Stimulated activated CD4-positive, alpha-beta T cell treated with anti-CD3 and anti-CD28 coated beads, Interleukin-1b, Interleukin-23, amount 100 ng/mL, for 48 hours (primary cell): ENCODE measurements at regions not wholly inside any gene's neighbourhood (a gene's known extent, or its start where the extent isn't known, plus 50 kb on each side); places are given as distances from the start of the nearest gene placed in this dataset.
"Not testable (repeated sequence)": the region's sequence is repeated elsewhere in the genome, so short reads cannot be mapped to it uniquely, and the experiment has no call there.

Experiments used
- DNase-seq: peaks from one replicate; pipeline ENCODE4 v3.0.0-alpha.2; 2020

DNA sequence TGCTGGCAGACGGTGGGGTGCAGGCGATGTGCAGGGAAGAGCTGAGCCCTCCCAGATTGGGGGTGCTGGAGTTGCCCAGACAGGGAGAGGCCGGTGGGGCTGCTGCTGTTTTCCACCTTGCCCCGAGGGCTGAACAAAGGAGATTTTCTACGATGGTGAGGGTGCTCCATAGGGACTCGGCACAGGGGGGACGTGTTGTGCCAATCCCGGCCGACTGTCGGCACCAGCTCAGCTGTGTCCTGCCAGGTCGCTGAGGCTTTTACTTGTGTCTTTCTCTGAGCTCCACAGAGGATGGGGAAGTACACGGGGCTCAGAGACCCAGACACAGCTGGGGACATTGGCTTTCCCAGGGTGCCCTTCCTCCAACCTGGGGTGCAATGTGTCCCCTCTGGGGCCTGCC lies 816.8 kb downstream of the BRD1 start:
- DNase-seq: no peak

DNA sequence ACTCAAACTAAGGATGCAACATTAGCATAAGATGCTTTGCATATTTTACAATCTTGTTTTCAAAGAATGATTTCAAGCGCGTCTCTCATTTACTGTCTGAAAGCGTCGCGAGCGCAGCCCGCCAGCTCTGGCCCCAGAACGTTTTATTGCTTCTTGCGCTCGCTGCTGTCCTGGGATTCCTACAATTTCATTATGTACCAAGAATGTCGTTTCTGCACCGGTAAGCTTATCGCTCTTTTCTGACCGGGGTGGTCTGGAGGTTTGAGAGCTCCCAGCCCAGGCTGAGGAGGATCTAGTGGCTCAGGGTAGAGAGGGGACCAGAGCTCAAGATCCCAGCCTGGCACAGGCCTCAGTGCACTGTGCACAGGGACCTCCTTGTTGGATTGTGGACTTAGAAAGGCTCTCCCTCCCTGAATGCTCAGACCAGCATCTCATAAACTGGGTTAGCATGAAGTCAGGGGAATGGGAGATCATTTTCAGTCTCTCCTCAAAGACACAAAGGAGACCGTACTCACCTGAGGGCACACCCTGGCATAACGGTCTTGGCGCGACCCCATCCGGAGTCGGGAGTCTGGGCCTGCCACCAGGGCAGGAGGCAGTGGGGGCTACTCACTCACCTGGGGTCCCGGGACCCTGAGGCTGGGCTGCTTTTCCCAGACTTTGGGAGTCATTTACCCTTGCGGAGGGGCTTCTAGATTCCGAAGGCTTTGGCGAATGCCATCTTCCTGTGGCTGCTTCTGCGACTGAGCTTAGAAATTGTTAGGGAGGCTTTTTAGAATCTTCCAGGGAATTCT lies 817.4 kb downstream of the BRD1 start:
- no peak for DNase-seq

DNA sequence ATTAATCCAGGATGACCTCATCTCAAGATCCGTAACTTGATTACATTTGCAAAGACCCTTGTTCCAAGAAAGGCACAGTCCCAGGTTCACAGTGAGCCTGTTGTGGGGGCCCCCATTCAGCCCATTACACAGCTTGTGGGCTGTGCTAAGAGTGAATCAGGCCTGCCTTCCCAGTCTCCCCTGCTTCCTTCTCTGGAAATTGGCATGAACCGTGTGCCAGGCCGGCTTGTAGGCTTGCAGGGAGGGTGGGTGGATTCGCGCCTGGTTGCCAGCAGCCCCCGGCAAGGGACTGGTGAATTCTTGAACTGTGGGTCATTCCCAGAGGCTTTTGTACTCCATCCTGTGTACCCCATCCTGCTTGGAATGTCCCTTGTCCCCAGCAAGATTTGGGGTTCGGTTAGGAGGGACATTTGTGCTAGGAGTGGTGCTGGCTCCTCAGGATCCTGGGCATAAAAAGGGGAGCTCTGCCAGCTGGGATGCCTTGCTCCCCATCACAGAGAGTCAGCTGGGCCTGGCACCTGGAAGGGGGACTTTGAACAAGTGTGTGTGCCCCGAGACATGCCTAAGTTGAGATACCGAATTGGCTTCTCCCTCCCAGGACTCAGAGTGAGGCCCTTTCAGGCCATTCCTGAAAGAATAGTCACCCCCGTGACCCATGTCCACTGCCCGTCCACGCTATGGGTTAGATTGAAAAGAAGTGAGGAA lies 818.2 kb downstream of the BRD1 start:
- DNase-seq: no peak

DNA sequence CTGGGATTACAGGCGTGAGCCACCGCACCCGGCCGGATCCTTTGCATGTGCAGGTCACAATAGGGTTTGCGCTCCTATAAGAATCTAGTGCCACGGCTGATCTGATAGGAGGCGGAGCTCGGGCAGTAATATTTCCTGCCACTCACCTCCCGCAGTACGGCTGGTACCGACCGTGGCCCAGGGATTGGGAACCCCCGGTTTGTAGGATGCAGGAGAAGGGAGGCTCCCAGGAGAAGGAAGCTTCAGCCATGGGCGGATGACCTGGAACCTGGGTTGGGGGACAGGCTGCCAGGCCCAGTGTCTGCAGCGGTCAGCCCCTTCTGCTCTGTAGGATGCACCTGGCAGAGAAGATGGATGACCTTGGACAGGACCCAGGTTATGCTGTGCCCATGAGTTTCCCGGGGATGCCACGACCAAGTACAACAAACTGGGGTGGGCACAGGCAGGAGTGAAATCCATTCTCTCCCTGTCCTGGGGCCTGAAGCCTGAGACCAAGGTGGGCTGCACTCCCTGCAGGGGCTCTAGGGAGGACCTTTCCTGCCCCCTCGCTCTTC lies 818.9 kb downstream of the BRD1 start:
- no peak for DNase-seq

DNA sequence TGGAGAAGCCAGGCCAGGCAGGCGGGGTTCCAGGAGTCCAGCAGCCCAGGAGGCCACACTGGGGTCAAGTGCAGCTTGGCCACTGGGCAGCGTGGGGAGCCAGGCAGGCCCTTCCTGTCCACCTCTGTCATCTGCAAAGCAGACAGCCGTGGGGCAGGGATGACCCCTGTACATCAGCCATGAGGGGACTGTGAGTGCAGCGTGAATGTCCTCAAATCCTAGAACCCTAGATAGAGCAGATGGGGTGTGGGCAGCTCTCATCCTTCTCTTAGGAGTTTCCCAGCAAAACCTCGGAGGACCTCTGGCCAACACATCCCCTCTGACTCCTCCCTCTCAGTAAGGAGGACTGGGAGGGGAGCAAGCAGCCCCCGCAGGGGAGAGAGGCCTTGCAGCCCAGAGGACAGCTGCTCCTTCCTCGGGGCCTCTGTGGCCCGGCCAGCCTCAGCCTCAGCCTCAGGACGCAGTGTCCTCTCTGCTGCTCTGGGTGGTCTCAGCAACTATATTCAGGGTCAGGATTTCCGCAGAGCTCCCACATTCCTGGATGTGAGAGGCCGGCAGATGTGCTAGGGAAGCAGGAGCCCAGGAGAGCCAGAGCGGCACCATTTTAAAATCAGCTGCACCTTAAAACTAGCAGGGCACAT lies 820.5 kb downstream of the BRD1 start:
- no peak for DNase-seq

DNA sequence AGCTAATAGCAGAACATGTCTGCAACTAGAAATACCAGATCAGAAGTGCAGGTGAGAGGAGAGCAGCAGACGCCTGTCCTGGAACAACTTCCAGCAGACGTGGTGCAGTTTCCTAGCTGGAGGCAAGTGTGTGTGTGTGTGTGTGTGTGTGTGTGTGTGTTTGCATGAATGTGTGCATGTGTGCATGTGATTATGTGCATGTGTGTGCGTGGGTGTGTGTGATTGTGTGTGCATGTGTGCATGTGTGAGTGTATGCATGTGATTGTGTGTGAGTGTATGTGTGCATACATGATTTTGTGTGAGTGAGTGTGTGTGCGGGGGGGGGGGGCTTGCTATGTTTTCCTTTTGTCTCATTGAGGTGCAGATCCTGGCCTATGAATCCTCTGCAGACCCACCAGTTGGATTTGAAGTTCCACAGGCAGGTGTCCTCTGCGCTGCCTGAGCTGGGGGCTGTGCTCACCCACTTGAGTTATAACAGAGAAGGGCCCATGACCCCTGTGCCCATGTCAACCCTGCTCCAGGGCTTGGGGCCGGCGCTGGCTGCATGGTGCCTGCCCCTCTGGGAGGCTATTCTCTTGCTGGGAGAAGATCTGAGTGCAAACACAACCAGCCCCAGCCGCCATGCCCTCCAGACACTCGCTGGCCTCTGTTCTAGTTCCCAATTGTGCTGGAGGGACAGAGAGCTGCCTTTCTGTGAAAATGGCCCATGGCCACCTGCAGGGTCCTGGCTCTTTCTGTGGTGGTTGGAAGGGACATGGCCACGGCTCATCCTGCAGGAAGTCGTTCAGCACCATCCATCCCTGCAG lies 821.3 kb downstream of the BRD1 start:
- no peak for DNase-seq

DNA sequence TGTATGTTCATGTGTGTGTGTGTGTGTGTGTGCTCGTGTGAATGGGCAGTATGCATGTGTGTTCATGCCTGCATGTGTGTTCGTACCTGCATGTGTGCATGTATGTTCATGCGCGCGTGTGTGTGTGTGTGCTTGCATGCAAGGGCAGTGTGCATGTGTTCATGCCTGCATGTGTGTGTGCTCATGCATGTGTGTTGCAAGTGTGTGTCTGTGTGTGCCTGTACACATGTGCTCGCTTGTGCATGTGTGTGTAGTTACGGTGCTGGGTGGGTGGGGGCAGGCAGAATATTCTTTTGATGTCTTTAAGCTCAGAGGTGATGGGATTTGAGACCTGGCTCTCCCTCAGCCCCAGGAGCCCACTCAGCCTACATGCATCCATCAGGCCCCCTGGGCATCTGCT lies 822.1 kb downstream of the BRD1 start:
- DNase-seq: no peak

DNA sequence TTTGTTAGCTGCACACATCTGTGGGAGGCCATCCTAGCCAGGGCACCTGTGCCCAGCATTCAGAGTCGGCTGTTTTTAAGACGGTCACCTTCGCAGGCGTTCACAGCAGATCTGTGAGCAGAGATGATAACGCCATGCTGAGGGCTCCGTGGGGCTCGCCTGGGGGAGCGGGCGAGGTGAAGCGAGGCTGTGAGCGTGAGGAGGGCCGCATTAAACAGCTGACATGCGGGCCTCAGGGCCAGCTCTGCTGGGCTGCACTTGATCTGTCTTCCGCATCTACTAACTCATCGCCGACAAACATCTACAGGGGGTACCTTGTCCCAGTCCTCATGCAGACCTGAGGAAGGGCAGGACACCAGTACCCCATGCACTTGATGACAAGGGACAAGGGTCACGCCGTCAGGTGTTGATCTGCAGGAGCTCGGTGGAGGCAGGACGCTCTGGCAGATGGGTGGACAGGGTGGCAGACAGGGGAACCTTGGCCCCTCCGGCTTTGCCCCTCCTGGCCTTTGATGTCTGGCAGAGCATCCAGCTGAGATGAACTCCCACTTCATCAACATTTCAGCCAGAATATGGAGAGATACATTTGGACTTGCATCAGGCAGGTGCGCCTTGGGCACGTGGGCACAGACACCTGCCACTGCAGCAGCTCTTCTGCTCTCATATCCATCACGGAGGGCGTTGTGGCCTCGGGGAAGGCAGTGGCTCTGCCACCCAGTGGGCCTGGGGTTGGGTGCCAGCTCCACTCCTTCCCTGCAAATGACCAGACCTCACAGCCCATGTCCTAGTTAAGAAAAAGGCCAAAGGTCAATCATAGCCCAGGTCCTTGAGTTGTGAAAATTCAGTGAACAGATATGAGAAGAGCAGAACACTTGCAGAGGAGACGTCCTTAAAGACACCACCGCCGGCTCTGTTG lies 822.9 kb downstream of the BRD1 start:
- DNase-seq: no peak

DNA sequence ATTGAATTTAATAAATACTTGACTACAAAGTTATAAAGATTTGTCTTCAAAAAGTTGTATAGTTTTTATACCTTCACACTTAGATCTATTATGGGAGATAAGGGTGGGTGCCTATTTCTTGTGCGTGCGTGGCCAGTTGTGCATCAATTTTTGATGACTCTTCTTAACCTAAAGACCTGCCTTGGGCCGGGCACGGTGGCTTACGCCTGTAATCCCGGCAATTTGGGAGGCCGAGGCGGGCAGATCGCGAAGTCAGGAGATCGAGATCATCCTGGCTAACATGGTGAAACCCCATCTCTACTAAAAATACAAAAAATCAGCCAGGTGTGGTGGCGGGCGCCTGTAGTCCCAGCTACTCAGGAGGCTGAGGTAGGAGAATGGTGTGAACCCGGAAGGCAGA lies 830.1 kb downstream of the BRD1 start:
- not testable (repeated sequence) for DNase-seq

DNA sequence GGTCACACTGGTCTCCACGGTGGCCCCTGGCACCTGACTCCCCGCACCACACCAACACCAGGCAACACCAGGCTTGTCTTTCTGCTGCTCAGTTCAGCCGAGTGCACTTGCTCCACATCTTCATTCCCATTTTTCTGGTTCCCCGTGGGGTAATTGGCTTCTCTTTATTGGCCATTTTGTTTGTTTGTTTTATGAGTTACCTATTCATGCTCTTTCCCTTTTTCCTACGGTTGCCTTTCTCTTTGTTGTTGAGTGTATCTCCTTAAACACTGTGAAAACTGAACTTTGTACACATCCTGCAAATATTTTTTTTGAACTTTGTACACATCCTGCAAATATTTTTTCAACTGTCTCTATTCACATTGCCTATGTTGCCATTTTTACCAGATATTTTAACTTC lies 834.0 kb downstream of the BRD1 start:
- DNase-seq: no peak

DNA sequence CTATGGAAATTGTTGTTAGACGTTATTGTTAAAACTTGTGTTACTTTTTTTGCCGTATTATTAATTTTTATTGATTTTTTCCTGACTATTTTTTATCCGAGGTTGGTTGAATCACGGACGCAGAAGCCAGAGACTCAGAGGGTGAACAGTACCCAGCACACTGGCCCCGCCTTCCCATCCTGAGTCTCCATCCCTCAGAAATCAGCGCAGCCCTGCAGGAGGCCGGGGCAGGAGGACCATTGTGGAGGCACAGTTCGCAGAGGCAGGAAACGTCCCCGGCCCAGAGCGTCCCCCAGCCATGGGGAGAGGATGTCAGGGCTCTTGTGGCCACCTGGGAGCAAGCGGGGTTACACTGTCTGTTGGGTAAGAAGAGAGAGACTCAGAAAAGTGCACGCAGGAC lies 843.0 kb downstream of the BRD1 start:
- no peak for DNase-seq

DNA sequence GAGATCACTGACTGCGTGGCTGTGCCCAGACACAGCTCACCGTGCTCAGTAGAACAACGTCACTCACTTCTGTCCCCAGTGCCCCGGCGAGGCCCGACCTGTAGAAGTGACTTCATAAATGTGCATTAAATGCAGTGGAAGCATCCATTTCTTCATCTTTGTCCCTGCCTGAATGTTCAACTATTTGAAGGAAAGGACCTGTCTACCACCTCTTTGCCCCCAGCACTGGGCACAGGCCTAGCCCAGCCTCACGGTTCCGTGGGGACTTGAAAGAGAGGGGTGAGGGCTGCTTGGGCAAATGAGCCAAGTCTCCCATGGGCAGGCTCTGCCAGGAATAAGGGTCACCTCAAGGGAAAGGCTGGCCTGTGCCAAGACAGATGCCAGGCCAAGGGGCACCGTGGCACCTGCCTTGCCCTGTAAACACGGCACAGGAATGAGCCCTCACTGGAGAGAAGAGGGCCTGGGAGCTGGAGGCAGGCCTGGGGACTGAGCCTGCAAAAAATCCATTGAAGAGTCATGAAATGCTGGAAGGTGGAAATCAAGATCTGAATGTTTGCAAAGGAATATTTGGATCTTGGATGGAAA lies 845.3 kb downstream of the BRD1 start:
- DNase-seq: no peak

DNA sequence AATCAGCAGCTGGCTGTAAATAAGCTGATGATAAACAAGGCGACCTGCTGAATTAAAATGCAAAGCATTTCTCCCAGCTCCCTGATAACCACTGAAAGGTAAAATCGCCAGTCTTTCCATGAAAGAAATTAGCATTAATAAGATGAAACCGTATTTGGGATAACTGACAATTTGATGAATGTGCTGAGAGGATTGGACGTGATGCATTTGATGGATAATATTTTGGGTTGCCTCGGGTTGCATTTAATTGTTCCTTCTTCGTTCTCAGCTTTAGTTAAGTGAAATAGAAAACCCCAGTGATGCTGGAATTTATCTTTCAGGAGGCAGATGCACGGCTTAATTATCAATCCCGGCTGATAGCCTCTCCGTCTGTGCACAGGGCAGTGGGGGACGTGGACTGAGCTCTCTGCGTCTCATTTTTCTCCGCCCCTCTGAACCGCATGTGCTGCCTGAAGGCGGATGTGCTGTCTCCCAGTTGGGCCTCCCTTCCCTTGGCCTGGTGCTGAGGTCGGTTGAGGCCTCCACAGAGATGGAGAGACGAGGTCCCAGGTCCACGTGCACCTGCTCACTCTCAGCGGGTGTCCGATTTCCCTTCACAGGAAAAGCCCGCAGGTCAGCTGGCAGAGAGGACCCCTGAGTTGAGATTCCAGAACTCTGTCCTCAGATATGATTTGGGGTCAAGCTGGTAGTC lies 846.2 kb downstream of the BRD1 start:
- DNase-seq: no peak

DNA sequence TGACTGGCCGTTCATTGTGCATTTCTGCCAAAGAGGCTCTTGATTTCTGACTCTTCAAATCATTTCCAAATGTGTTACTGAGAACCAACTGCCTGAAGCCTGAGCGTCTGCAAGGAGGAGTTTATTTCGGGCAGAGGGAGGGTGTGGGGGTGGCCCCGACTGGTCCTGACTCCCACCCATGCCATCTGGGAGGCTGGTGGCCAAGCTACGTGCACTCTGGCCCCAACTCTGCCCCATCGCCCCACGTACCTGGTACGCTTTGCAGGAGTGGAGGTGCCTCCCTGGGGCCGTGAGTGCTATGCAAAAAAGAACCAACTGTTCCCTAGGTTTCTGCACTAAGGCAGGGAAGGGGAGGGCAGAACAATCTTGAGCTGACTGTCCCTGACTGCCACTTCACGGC lies 846.8 kb downstream of the BRD1 start:
- DNase-seq: no peak

DNA sequence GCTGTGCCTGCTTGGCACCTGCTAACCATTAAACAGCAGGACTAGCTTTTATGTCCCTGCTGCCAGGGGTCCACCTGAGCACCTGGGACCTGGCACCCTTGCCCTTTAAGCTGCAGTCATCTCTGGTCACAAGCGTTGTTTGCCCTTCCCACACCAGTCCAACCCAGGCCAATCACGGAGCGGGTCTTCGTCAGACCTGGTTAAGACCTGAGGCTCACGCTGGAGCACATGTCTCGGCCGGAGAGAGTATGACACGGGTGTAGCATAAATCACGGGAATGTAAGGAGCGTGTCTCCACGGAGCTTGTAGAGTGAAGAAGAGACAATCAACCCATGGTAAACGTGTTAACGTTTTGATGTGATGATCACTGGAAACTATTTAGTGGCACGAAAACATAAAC lies 847.3 kb downstream of the BRD1 start:
- no peak for DNase-seq

DNA sequence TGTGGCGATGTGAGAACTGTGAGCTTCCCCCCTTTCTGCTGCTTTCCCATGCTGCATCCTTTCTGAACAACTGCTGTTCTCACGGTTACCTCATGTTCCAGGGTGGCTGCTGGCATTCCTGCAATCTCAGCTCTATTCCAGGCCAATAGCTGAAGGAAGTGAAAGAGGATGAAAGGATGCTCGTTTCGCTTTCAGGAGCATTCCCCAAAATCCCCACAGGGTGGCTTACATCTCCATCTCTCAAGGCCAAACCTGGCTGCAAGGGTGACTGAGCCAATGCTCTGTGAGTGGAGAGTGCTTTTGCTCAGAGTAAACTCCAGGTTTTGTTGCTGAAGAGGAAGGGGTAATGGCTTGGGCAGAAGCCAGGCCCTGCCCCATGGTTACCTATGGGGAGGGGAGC lies 848.2 kb downstream of the BRD1 start:
- no peak for DNase-seq

DNA sequence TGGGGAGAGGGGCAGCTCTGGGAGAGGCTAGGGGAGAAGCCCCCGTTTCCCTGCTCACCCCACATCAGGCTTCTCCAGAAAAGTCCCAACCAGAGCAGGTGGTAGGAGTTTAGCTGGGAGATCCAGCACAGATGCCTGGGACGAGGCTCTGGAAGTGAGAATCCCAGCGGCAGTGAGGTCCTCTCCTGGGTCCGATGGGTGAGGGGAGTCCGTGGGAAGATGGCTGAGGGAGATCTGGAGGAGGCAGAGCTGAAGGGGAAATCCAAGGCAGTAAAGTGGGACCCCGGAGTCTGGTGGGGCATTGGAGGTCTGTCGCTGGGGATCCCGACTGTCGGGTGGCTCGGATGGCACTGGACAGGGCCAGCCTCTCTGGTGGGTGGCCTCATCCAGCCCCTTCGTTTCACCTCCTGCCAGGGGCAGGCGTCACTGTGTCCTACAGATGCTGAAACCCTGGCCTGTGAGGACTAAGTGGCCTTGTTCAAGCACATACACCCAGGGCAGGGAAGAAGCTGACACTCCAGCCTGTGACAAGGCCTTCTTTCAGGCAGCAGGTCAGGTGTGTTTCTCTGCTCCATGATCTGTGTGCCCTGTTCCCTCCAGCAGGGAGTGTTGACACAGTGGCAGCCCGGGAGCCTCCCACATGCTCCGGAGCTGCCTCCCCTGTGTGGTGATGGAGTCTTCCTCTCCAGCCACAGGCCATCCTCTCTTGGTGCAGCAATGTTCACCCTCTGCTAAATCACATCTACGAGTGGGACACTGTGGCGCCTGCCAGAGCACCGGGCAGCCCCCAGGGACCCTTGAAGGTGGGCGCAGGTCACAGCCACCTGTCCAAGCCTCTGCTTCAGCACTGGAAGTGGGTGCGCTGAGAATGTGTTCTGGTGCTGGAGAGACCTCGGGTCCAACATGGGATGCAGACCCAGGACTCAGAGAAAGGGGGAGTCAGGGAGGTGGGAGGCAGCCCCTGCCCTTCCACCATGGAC lies 850.8 kb downstream of the BRD1 start:
- DNase-seq: no peak

DNA sequence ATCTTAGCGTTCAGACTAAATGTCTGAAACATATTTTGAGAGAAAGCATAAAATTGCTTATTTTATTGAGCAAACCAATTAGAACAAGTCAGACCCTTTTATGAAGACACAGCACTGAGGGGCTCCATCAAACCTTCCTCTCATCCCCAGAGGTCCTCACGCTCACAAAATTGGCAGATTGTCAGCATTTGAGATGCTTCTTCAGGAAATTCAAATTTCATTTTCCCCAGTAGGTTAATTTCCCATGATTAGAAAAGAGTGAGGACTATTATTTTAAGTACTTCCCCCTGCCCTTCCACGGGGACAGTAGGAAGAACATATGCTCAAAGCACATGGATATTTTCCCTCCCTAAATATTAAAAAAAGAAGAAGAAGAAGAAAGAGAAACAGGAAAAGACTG lies 851.8 kb downstream of the BRD1 start:
- no peak for DNase-seq

DNA sequence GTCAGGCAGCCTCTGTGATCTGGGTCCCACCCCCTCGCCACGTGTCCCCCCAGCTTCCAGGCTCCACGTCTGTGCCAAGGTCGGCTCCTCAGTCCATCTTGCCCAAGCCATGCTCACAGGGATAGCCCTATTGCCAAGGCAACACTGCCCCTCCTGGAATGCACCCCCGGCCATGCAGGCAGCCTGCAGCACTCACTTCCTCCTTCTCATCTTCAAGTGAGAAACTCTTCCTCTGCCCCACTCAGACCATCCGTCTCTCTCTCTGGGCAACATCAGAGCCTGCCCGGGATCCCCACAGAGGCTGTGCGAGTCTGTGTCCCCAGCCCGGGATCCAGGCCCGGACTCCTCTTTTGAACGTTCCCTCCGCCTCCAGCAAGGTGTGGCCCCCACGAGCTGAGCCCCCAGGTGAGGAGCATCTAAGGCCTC lies 852.3 kb downstream of the BRD1 start:
- no peak for DNase-seq
